Islet precursor cell (in vitro differentiated cells): ENCODE measurements at regions not wholly inside any gene's neighbourhood (a gene's known extent, or its start where the extent isn't known, plus 50 kb on each side); places are given as distances from the start of the nearest gene placed in this dataset.

ENCODE experiments used
- DNase-seq: peaks from one replicate; pipeline ENCODE4 v3.0.0-alpha.2; 2018

- no peak for DNase-seq
Observed at GRCh38 chr3:99365396-99365795, 273.0 kb upstream of the COL8A1 start.

- no peak for DNase-seq
Observed at GRCh38 chr3:99357131-99357530, 281.3 kb upstream of the COL8A1 start.

- DNase-seq, result no peak
Observed at GRCh38 chr3:99356696-99357095, 281.7 kb upstream of the COL8A1 start.

- no peak for DNase-seq
Observed at GRCh38 chr3:99355465-99355864, 282.9 kb upstream of the COL8A1 start.

- DNase-seq, result no peak
Observed at GRCh38 chr3:99352811-99353210, 285.6 kb upstream of the COL8A1 start.

GRCh38 chr3:99351122-99351521 lies 287.3 kb upstream of the COL8A1 start:
- no peak for DNase-seq

GRCh38 chr3:99348451-99348850 lies 289.9 kb upstream of the COL8A1 start:
- DNase-seq, result no peak

GRCh38 chr3:99344216-99344615 lies 294.2 kb upstream of the COL8A1 start:
- DNase-seq, result no peak

- DNase-seq, result no peak
Observed at GRCh38 chr3:99342383-99342782, 296.0 kb upstream of the COL8A1 start.

- DNase-seq, result no peak
Observed at GRCh38 chr3:99339222-99339621, 299.2 kb upstream of the COL8A1 start.

- DNase-seq, result peak; percentile 53
Observed at GRCh38 chr3:99332718-99333117, 305.7 kb upstream of the COL8A1 start.

GRCh38 chr3:99332276-99332675 lies 306.1 kb upstream of the COL8A1 start:
- no peak for DNase-seq

GRCh38 chr3:99330924-99331532 lies 307.4 kb upstream of the COL8A1 start:
- DNase-seq, result no peak

- no peak for DNase-seq
Observed at GRCh38 chr3:99330281-99330680, 308.1 kb upstream of the COL8A1 start.

- DNase-seq, result no peak
Observed at GRCh38 chr3:99325402-99325801, 313.0 kb upstream of the COL8A1 start.

- DNase-seq, result no peak
Observed at GRCh38 chr3:99324636-99325203, 313.7 kb upstream of the COL8A1 start.

GRCh38 chr3:99323940-99324339 lies 314.5 kb upstream of the COL8A1 start:
- DNase-seq, result no peak

- DNase-seq, result no peak
Observed at GRCh38 chr3:99322551-99322950, 315.8 kb upstream of the COL8A1 start.

GRCh38 chr3:99321261-99321660 lies 317.1 kb upstream of the COL8A1 start:
- DNase-seq, result no peak

- DNase-seq, result no peak
Observed at GRCh38 chr3:99319961-99320360, 318.4 kb upstream of the COL8A1 start.

- DNase-seq, result no peak
Observed at GRCh38 chr3:99319450-99319849, 318.9 kb upstream of the COL8A1 start.

- no peak for DNase-seq
Observed at GRCh38 chr3:99317201-99317600, 321.2 kb upstream of the COL8A1 start.

GRCh38 chr3:99315896-99316295 lies 322.5 kb upstream of the COL8A1 start:
- no peak for DNase-seq

GRCh38 chr3:99313485-99313884 lies 324.9 kb upstream of the COL8A1 start:
- no peak for DNase-seq

GRCh38 chr3:99298661-99299060 lies 339.7 kb upstream of the COL8A1 start:
- no peak for DNase-seq
